HUES6 (cell line): ENCODE measurements at regions not wholly inside any gene's neighbourhood (a gene's known extent, or its start where the extent isn't known, plus 50 kb on each side); places are given as distances from the start of the nearest gene placed in this dataset.

ENCODE experiments used
- H3K27ac ChIP-seq: 2 replicates; pipeline ENCODE4 v1.7.0; 2013; ENCODE audit warnings: low read depth, mild to moderate bottlenecking, low read length, inconsistent platforms
- H3K27me3 ChIP-seq: 2 replicates; pipeline ENCODE4 v1.6.1; 2013; ENCODE audit warnings: low read length; ENCODE audit not compliant: control insufficient read depth, insufficient read depth
- H3K36me3 ChIP-seq: 2 replicates; pipeline ENCODE4 v1.6.1; 2013; ENCODE audit warnings: low read length; ENCODE audit not compliant: control insufficient read depth, insufficient read depth
- H3K4me1 ChIP-seq: 2 replicates; pipeline ENCODE4 v1.6.1; 2013; ENCODE audit warnings: low read length; ENCODE audit not compliant: control insufficient read depth, insufficient read depth
- H3K4me3 ChIP-seq: 2 replicates; pipeline ENCODE4 v1.5.1; 2013; ENCODE audit warnings: low read depth, low read length
- H3K9ac ChIP-seq: one replicate; pipeline ENCODE4 v1.6.1; 2013; ENCODE audit warnings: mild to moderate bottlenecking, low read length
- H3K9me3 ChIP-seq: 2 replicates; pipeline ENCODE4 v1.6.1; 2013; ENCODE audit warnings: low read depth, low read length; ENCODE audit not compliant: control insufficient read depth, insufficient read depth

- Histone ChIP-seq H3K9me3 (no peaks in the 10 kb centered on the region), H3K9ac (no peak overlapping the region), H3K4me3 (no peak overlapping the region), H3K27me3 (peaks cover 5% of the 10 kb centered on the region; the same call in 1 of the 2 replicates), H3K27ac (no peak overlapping the region), H3K4me1 (no peaks in the 10 kb centered on the region), H3K36me3 (no peaks in the 10 kb centered on the region)
Observed at GRCh38 chr20:52800734-52801627, 171.2 kb upstream of the TSHZ2 start.

DNA sequence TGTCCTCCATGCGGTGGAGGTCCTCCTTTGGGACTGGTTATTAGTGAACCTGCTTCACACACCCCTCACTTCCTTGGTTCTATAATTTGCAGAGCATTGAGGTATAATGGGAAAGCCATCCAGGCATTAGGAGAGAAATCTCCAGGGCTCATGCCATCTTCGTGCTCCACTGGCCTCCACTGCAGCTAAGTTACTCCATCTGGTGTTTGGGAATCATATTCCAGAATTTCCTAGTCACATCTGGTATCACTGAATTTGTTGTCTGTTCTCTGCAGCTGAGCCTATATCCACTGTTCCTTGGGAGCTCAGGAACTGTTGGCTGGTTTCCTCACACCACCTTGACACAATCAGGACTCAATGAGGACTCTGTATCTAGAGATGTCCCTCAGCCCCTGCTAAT lies 173.0 kb upstream of the TSHZ2 start:
- H3K27ac ChIP-seq: no peak overlapping the region
- no peaks in the 10 kb centered on the region for H3K9me3 ChIP-seq
- H3K27me3 ChIP-seq: peaks cover 7% of the 10 kb centered on the region; the same call in 1 of the 2 replicates
- H3K9ac ChIP-seq: no peak overlapping the region
- no peaks in the 10 kb centered on the region for H3K4me1 ChIP-seq
- no peaks in the 10 kb centered on the region for H3K36me3 ChIP-seq
- H3K4me3 ChIP-seq: no peak overlapping the region

DNA sequence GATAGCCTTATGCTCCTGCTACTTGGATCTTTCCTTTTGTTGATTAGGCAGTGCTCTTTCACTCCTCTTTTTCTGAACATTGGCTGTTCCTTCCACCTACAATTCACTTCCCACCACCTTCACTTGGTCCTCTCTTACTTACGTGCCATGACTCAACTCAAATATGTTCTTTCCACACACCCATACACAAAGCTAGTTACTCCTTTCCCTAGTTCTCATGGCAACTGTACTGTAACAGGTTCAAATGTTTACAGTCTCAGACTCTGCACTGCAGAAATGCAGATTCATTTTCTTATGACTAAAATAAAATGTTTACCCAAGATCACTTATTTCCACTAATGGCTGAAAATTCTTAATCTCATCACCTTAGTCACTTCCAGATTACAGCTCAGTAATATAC lies 174.0 kb upstream of the TSHZ2 start:
- Histone ChIP-seq H3K9ac (no peak overlapping the region), H3K36me3 (no peaks in the 10 kb centered on the region), H3K4me3 (no peak overlapping the region), H3K4me1 (no peaks in the 10 kb centered on the region), H3K9me3 (no peaks in the 10 kb centered on the region), H3K27me3 (peaks cover 7% of the 10 kb centered on the region; the same call in 1 of the 2 replicates), H3K27ac (no peak overlapping the region)

DNA sequence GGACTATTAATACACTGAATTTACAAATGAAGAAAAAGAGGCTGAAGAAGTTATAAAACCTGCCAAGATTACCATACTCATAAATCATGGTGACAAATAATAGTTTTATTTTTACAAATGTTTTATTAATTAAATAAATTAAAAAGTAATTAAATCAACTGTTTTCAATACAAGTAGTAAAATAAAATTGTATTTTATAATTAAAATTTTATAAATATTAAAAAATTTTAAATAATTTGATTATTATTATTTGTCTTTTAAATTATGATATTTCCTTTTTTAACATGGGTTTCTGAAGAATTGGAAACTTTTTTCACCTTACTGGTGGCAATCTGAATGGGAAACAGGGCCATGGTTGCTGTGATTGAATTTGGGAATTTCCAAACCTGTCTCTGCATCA lies 177.3 kb upstream of the TSHZ2 start:
- Histone ChIP-seq H3K27me3 (peaks cover 7% of the 10 kb centered on the region; the same call in 1 of the 2 replicates), H3K9me3 (no peaks in the 10 kb centered on the region), H3K27ac (no peak overlapping the region), H3K36me3 (no peaks in the 10 kb centered on the region), H3K4me3 (no peak overlapping the region), H3K9ac (no peak overlapping the region), H3K4me1 (no peaks in the 10 kb centered on the region)

DNA sequence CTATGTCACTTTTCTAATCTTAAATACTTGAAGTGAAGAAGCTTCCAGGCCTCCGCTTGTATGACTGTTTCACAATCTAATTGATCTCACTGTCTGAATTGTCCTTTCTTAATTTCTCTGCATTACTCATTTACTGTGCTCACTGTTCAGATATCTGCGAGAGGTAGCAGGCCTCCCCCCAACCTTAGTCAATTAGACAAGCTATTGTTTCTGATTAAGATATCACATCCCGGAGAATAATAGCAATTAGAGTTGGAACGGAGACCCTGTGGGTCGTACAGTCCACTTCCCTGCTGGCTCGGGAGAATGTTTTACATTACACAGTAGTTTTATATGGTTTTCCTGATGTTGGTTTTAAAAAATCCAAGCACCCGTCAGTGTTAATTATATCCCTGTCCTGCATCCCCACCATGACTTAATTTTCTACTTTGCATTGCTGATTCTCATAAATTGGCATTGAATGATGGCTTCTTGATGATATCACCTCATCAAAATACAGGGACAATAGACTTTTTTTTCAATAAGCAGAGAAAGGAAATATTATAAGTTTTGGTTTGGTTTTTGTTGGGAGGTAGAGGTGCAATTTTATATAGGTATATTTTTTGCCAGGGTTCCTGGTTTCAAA lies 178.7 kb upstream of the TSHZ2 start:
- Histone ChIP-seq H3K4me3 (no peak overlapping the region), H3K9ac (no peak overlapping the region), H3K36me3 (no peaks in the 10 kb centered on the region), H3K27me3 (peaks cover 7% of the 10 kb centered on the region; the same call in 1 of the 2 replicates), H3K9me3 (no peaks in the 10 kb centered on the region), H3K27ac (no peak overlapping the region), H3K4me1 (peaks cover 3% of the 10 kb centered on the region; the same call in 1 of the 2 replicates)

DNA sequence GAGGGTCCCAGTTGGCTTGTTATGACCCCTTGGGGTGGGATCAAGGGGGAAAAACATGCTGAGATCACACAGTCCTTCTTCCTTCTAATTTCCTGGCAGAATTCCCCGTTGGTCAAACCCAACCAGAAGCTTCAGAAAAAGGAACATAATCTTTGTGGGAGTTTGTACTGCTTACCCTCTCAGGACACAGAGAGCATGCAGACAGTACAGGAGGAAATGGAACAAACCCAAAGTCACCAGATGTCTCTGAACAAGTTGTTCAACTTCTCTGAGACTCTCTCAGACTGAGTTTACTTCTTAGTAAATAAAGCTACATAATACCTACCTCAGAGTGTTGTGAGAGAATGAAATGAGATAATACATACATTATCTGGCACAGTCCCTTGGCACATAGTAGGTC lies 181.1 kb upstream of the TSHZ2 start:
- Histone ChIP-seq H3K27ac (no peak overlapping the region), H3K9me3 (no peaks in the 10 kb centered on the region), H3K4me3 (no peak overlapping the region), H3K36me3 (no peaks in the 10 kb centered on the region), H3K27me3 (peaks cover 3% of the 10 kb centered on the region; the same call in 1 of the 2 replicates), H3K4me1 (peaks cover 3% of the 10 kb centered on the region; the same call in 1 of the 2 replicates), H3K9ac (no peak overlapping the region)

DNA sequence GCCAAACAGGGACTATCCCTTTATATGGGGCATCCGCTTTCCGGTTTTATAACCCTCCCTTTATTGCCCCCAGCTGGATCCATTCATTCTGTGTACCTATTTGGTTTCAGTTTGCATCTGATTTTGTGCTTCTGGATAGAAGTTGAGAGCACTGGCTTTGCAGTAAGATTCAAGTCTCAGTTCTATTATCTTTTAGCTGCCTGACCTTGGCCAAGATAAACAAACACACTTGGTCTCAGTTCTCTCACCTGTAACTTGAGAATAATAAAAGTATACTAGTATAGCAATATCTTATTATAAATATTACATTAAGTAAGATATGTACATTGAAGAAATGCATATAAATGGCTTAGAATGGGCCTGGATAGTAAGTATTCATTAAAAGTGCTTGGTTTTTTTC lies 182.4 kb upstream of the TSHZ2 start:
- H3K9ac ChIP-seq: no peak overlapping the region
- no peak overlapping the region for H3K27ac ChIP-seq
- no peaks in the 10 kb centered on the region for H3K27me3 ChIP-seq
- no peaks in the 10 kb centered on the region for H3K9me3 ChIP-seq
- H3K4me1 ChIP-seq: peaks cover 3% of the 10 kb centered on the region; the same call in 1 of the 2 replicates
- no peaks in the 10 kb centered on the region for H3K36me3 ChIP-seq
- H3K4me3 ChIP-seq: no peak overlapping the region

GRCh38 chr20:52787962-52788361 lies 184.2 kb upstream of the TSHZ2 start:
- Histone ChIP-seq H3K27ac (no peak overlapping the region), H3K9me3 (no peaks in the 10 kb centered on the region), H3K36me3 (no peaks in the 10 kb centered on the region), H3K27me3 (no peaks in the 10 kb centered on the region), H3K9ac (no peak overlapping the region), H3K4me1 (peaks cover 3% of the 10 kb centered on the region; the same call in 1 of the 2 replicates), H3K4me3 (no peak overlapping the region)

DNA sequence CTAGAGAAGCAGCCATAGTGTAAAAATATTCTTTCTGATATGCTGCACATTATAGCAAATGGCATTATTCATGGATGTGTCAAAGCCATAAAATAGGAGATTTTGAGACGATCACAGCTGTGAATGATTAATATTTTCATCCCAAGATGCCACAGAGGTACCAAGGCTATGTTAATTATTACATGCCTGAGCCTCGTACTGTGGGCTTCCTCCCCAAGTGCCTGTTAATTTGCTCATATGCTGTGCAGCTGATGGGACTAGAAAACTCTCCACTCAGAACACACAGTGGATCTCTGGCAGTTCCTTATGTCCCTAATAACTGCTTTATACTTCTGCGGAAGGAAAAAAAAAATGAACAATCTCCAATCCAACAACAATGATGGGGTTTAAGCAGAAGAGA lies 184.9 kb upstream of the TSHZ2 start:
- H3K4me1 ChIP-seq: peaks cover 3% of the 10 kb centered on the region; the same call in 1 of the 2 replicates
- no peak overlapping the region for H3K27ac ChIP-seq
- H3K4me3 ChIP-seq: no peak overlapping the region
- no peak overlapping the region for H3K9ac ChIP-seq
- no peaks in the 10 kb centered on the region for H3K27me3 ChIP-seq
- H3K9me3 ChIP-seq: no peaks in the 10 kb centered on the region
- no peaks in the 10 kb centered on the region for H3K36me3 ChIP-seq

DNA sequence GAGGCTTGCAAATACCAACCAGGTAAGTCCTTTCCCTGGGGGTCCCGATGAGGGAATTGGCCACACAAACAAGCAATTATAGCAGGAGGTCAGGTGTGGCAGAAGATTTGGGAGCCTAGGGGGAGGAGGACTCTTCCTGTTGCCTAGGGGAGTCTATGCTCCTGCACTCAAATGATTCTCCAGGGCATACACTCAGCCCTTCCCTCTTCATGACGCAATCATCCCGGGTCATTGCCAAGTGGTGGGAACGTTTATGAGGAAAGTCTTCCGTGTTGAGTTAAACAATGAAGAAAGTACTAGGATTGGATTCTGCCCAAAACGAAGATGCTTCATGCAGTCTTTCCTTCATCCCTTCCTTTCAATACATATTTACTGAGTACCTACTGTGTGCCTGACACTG lies 186.5 kb upstream of the TSHZ2 start:
- peaks cover 3% of the 10 kb centered on the region; the same call in 1 of the 2 replicates for H3K4me1 ChIP-seq

DNA sequence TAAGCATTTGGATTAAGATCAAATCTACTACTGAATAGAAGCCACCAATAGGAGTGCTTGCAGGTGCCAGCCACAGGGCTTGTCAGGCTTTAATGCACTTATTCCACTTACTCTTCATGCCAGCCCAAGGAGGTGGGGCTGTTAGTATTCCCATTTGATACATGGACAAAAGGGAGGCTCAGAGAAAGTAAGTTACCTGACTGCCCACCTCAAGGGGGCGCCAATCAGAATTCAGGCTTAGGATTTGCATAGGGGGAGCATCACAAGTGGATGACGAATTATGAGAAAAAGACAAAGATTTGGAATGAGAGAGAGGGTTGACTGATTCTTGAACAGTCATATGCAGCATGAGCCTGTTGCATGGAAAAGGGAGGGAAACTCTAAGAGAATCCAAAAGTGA lies 188.4 kb upstream of the TSHZ2 start:
- no peaks in the 10 kb centered on the region for H3K9me3 ChIP-seq
- H3K36me3 ChIP-seq: no peaks in the 10 kb centered on the region
- no peaks in the 10 kb centered on the region; the same call in 1 of the 2 replicates for H3K27me3 ChIP-seq

More for the DNA sequence above, 186.5 kb upstream of the TSHZ2 start:
- Histone ChIP-seq H3K9ac (no peak overlapping the region), H3K4me3 (no peak overlapping the region), H3K9me3 (no peaks in the 10 kb centered on the region), H3K27me3 (no peaks in the 10 kb centered on the region), H3K36me3 (no peaks in the 10 kb centered on the region), H3K27ac (no peak overlapping the region)

More for the DNA sequence above, 188.4 kb upstream of the TSHZ2 start:
- Histone ChIP-seq H3K27ac (no peak overlapping the region), H3K4me3 (no peak overlapping the region), H3K4me1 (no peaks in the 10 kb centered on the region; the same call in 1 of the 2 replicates), H3K9ac (no peak overlapping the region)
